ES-I3 (cell line): ENCODE measurements at regions not wholly inside any gene's neighbourhood (a gene's known extent, or its start where the extent isn't known, plus 50 kb on each side); places are given as distances from the start of the nearest gene placed in this dataset.
A peak's percentile ranks its signal among the peaks of the same experiment; 100 is the strongest.

Source experiments
- H3K36me3 ChIP-seq: 2 replicates; pipeline ENCODE4 v1.6.1; 2013; ENCODE audit warnings: mild to moderate bottlenecking, low read length, control low read depth, moderate library complexity; ENCODE audit not compliant: insufficient read depth
- H3K4me1 ChIP-seq: 2 replicates; pipeline ENCODE4 v1.6.1; 2013; ENCODE audit warnings: mild to moderate bottlenecking, control low read depth, low read length; ENCODE audit not compliant: insufficient read depth
- H3K9ac ChIP-seq: 2 replicates; pipeline ENCODE4 v1.6.1; 2013; ENCODE audit warnings: low read depth, mild to moderate bottlenecking, low read length, moderate library complexity
- H3K9me3 ChIP-seq: 2 replicates; pipeline ENCODE4 v1.6.1; 2013; ENCODE audit warnings: mild to moderate bottlenecking, low read length, moderate library complexity; ENCODE audit not compliant: control insufficient read depth, insufficient read depth

DNA sequence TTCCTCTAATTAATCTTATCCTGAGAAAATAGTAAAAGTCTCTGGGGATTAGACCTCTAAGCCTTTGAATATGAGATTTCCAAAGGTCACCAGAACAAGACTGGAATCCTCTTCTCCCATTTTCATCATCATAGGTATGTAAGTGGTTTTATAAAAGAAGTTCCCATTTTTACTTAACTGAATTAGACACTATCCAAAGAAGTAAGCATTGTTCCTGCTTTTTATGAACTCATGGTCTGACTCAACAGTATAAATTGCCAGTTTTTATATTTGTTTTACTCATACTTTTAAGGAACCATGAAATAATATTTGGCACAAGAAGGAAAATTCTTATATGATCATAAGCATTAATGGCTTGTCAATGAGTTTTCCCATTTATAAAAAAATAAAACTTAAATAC lies 167.1 kb upstream of the ADRA1B start:
- no peaks in the 10 kb centered on the region for H3K4me1 ChIP-seq
- H3K9ac ChIP-seq, result no peak overlapping the region
- H3K9me3 ChIP-seq, result no peaks in the 10 kb centered on the region
- H3K36me3 ChIP-seq, result no peaks in the 10 kb centered on the region

GRCh38 chr5:159750226-159750625 lies 166.1 kb upstream of the ADRA1B start:
- H3K9me3 ChIP-seq, result no peaks in the 10 kb centered on the region
- H3K9ac ChIP-seq, result no peak overlapping the region
- H3K36me3 ChIP-seq, result no peaks in the 10 kb centered on the region
- no peaks in the 10 kb centered on the region for H3K4me1 ChIP-seq

DNA sequence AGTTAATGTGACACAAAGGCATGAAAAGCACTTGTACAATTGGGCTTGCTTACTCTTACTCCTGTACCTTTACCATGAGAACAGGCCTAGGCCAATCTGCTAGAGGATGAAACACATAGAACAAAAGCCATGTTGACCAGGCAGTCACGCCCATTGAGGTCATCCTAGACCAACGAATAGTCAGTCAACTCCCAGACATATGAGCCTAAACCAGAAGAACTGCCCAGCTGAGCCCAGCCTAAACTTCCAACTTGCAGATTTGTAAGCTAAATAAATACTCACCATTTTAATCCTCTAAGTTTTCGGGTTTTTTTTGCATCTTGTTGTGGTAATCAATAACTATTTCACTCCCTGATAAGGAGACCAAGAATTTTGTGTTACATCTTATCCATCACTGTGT lies 164.8 kb upstream of the ADRA1B start:
- Histone ChIP-seq H3K4me1 (no peaks in the 10 kb centered on the region), H3K9ac (no peak overlapping the region), H3K9me3 (no peaks in the 10 kb centered on the region), H3K36me3 (no peaks in the 10 kb centered on the region)

DNA sequence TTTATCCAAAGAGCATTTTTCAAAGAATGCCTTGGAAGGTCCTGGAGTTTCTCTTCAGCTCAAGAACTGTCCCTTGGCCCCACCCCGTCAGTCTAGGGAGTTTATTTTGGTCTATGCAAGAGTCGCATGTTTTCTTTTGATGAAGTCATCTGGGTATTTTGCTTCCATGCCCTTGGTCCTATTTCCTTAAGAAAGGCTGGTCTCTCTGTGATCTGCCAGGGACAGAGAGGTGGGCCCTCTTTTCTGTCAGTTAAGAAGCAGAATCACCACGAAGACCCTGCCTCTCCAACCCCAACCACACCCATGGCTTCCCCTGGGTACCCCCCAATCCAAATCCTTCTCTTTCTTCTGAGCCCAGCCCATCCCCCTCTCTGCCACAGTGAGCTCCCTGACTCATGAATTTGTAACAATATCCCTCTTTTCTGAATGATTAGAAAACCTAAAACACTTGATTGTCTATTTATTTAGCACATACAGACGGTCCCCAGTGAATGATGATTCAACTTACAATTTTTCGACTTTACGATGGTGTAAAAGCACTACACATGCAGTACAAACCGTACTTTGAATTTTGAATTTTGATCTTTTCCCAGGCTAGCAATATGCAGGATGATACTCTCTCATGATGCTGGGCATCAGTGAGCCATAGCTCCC lies 163.5 kb upstream of the ADRA1B start:
- Histone ChIP-seq H3K9ac (no peak overlapping the region), H3K36me3 (no peaks in the 10 kb centered on the region), H3K4me1 (no peaks in the 10 kb centered on the region), H3K9me3 (no peaks in the 10 kb centered on the region)

DNA sequence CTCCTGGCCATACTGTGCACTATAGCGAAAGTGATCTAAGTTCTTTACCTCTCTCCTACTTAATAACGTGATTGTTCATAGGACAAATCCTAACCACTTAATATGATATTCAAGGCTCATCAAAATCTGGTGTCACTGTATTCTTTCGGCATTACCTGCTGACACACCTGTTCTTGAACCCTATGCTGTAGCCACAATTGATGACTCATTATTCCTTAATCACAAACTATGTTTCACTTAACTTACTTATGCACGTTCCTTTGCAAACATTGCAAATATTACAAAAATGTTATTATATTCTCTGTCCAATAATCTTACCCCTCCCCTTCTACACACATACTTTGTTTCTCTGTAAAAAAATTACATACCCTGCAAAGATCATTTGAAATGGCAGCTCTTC lies 158.1 kb upstream of the ADRA1B start:
- Histone ChIP-seq H3K4me1 (no peaks in the 10 kb centered on the region), H3K9me3 (no peaks in the 10 kb centered on the region), H3K9ac (no peak overlapping the region), H3K36me3 (no peaks in the 10 kb centered on the region)

DNA sequence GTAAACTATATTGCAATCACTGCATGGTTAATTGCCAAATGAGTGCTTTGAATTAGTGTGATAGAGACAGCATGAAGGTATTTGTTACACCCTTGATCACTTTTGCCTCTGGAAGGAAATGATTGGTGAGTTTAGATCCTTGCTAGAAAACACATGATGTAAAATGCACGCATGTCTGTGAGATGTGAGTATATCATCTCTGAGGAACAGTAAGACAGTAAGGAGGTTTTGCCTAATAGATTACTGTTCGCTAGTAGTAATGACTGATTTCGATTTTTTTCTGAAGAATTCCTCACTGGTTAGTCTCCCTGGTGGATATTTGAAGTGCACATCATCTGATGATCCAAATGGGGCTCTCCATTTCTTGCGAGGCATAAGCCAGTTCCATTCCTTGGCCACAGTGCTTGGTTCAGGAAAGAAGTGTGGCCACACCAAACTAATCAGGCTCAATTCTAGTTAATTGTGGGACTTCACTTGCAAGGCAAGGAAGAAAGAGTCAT lies 156.4 kb upstream of the ADRA1B start:
- Histone ChIP-seq H3K4me1 (peaks cover 13% of the 10 kb centered on the region; the same call in 1 of the 2 replicates), H3K36me3 (no peaks in the 10 kb centered on the region), H3K9me3 (no peaks in the 10 kb centered on the region), H3K9ac (no peak overlapping the region)

DNA sequence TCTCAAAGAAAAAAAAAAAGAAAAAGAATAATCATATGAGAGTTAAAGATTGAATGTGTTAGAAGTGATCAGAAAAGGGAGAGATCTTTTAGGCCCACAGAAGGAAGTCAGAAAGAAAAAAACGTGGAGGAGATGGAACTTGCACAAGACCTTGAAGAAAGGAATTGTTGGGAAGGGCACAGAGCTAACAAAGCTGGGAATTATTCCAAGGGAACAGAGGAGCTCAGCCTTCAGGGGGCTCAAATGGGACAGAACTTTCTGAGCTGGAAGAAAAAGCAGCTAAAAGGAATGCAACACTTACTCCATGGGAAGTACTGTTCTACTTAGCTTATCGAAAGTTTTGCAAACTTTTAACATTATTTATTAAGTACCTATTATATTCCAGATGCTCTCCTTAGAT lies 153.4 kb upstream of the ADRA1B start:
- Histone ChIP-seq H3K9me3 (no peaks in the 10 kb centered on the region), H3K36me3 (no peaks in the 10 kb centered on the region), H3K9ac (no peak overlapping the region), H3K4me1 (peaks cover 19% of the 10 kb centered on the region)

- H3K36me3 ChIP-seq, result no peaks in the 10 kb centered on the region
- peaks cover 25% of the 10 kb centered on the region for H3K4me1 ChIP-seq
- no peak overlapping the region for H3K9ac ChIP-seq
- H3K9me3 ChIP-seq, result no peaks in the 10 kb centered on the region
Observed at GRCh38 chr5:159763562-159763961, 152.7 kb upstream of the ADRA1B start.

DNA sequence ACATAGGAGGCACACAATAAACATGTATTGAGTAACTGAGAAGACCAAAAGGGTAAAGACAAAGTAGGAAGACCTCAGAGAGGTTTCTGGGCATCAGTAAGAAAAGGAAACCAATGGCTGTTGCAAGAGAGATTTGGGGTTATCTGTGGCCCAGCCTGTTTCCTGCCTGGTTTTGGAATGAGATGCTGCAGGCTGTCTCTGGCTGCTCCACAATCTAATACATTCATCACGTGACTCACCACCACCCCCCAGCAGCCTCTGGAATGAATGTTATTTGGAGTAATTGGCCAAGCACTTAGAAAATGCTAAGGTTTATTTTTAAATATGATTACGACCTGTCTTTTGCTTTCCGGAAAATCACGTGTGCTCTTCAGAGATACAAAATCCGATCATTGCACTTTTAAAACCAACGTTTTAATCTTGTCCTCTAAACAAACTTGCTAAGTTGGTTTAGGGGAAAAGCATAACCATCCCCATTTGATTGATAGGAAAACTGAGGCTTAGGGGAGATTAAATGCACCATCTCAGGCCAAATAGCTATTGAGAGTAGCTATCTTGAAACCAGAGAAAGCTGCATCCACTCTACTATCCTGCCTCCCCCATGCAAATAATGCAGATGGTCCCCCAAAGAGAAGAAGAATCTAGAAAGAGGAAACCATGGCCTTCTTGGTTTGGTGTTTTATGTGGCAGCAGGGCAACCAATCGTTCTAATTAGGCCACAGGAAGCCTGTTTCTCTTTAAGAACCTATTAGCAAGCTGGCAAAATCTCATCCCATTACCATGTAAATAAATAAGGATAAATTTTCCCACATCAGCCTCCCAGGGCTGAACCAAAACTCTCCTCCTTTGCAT lies 151.8 kb upstream of the ADRA1B start:
- no peaks in the 10 kb centered on the region for H3K36me3 ChIP-seq
- peaks cover 31% of the 10 kb centered on the region for H3K4me1 ChIP-seq
- H3K9ac ChIP-seq, result no peak overlapping the region
- H3K9me3 ChIP-seq, result no peaks in the 10 kb centered on the region

DNA sequence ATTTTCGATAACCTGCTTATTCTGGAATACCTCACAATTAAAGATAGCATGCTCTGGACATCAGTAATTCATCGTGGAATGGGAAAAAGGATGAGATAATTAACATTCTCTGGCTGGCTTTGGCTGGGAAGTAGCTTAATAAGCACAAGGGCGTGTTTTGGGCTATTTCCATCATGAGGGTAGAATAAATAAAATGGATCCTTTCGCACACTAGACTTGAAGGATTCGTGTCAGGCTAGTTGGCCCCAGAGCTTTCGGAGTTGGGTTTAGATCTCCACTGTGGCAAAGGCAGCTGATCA lies 151.2 kb upstream of the ADRA1B start:
- no peaks in the 10 kb centered on the region for H3K9me3 ChIP-seq
- no peak overlapping the region for H3K9ac ChIP-seq
- H3K36me3 ChIP-seq, result no peaks in the 10 kb centered on the region
- H3K4me1 ChIP-seq, result peaks cover 31% of the 10 kb centered on the region

DNA sequence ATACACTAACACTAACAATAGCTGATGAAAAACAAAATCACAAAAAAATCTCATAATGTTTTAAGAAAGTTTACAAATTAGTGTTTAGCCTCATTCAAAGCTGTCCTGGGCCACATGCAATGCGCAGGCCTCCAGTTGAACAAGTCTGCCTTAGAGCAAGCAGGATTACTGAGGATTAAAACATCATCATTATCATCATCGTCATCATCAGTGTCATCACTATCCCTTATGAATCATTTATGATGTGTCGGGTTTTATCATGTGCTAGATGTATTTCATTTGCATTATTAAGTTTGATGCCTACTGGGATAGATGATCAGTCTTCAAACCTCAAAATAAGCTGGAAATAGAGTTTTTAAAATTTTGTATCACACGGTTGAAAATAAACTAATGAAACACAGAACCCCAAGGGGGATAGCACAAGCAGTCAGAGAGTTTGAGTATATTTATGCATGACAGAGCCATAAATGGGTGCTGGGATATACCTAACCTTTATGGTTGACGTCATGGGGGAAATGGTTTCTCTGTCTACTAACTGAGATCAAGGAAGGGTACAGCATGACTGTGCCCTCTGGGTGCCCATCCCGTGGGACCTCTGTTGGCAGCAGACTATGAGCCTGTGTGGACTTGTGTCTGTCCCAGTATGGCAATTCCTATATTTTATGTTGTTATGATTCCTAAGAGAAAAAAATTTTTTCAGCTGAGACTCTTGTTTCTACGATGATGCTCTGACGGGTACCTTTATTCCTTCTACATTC lies 150.3 kb upstream of the ADRA1B start:
- peaks cover 31% of the 10 kb centered on the region for H3K4me1 ChIP-seq
- no peaks in the 10 kb centered on the region for H3K36me3 ChIP-seq
- H3K9me3 ChIP-seq, result no peaks in the 10 kb centered on the region
- no peak overlapping the region for H3K9ac ChIP-seq

DNA sequence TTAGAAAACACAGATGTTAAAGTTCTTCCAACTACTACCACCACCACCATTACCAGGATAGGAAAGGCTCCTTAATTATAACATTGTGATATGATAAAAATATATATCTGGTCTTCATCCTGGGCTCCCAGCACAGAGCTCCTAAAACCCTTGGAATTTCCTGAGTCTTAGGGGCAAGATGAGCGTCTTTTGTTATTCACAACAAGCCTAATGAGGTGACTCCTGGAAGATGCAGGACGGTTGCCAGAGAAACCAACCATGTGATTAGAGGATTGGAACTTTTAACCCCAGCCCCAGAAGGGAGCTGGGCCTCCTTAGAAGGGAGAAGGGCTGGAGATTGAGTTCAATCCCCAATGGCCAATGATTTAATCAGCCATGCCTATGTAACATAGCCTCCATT lies 148.0 kb upstream of the ADRA1B start:
- no peak overlapping the region for H3K9ac ChIP-seq
- H3K4me1 ChIP-seq, result peaks cover 31% of the 10 kb centered on the region
- H3K36me3 ChIP-seq, result no peaks in the 10 kb centered on the region
- H3K9me3 ChIP-seq, result no peaks in the 10 kb centered on the region

- Histone ChIP-seq H3K36me3 (no peaks in the 10 kb centered on the region), H3K9ac (peak overlapping the region; percentile 48; the same call in 1 of the 2 replicates), H3K9me3 (no peaks in the 10 kb centered on the region), H3K4me1 (peaks cover 25% of the 10 kb centered on the region)
Observed at GRCh38 chr5:159772698-159773061, 143.6 kb upstream of the ADRA1B start.

DNA sequence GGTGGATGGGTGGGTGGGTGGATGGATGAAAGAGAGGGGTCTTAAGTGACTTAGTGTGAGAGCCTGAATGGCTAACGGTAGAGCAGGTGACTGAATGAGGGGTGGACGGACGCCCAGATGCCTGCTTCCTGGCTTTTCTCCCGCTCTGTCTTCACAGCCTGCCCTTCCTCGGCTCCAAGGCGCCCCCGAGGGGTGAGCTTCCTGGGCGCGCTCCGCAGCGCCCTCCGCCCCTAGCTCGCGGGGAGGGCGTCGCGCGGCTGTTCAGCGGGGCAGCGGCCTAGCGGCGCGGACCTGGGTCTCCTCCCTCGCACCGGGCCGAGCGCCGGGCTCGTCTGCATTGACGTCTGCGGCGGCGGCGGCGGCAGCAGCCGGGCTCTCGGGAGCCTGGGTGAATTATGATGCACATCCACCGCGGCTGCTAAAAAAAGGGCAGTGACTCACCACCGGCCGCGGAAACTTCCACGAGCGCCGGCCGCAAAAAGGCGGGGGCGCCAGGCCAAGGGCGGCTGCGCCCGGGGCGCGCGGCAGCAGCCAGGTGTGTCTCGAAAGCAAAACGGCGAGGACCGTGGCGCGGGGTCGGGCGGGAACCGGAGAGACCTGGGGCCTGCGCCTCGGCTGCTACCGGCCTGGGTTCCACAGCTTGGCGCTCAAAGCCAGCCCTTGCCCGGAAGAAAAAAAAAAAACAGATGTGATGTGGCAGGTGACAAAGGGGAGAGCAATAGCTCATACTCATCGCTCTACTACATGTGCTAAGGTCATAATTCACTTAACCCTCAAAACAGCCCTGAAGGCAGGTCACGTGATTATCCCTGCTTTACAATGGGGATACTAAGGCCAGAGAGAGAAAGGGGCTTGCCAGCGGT lies 143.0 kb upstream of the ADRA1B start:
- no peaks in the 10 kb centered on the region for H3K36me3 ChIP-seq
- no peaks in the 10 kb centered on the region for H3K9me3 ChIP-seq
- H3K9ac ChIP-seq, result peak overlapping the region; percentile 48; the same call in 1 of the 2 replicates
- peaks cover 20% of the 10 kb centered on the region for H3K4me1 ChIP-seq
